ENCODE measurements at regions not wholly inside any gene's neighbourhood (a gene's known extent, or its start where the extent isn't known, plus 50 kb on each side); places are given as distances from the start of the nearest gene placed in this dataset.

- TF ChIP-seq, protein P1, sequence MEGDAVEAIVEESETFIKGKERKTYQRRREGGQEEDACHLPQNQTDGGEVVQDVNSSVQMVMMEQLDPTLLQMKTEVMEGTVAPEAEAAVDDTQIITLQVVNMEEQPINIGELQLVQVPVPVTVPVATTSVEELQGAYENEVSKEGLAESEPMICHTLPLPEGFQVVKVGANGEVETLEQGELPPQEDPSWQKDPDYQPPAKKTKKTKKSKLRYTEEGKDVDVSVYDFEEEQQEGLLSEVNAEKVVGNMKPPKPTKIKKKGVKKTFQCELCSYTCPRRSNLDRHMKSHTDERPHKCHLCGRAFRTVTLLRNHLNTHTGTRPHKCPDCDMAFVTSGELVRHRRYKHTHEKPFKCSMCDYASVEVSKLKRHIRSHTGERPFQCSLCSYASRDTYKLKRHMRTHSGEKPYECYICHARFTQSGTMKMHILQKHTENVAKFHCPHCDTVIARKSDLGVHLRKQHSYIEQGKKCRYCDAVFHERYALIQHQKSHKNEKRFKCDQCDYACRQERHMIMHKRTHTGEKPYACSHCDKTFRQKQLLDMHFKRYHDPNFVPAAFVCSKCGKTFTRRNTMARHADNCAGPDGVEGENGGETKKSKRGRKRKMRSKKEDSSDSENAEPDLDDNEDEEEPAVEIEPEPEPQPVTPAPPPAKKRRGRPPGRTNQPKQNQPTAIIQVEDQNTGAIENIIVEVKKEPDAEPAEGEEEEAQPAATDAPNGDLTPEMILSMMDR (IDR thresholded peaks at IDR 0.05 in 8 of 11, conservative IDR thresholded peaks at IDR 0.05 in 3 of 11): no peak
- no peak for TF ChIP-seq POLR2A (IDR thresholded peaks at IDR 0.05)
Observed at GRCh38 chr3:25902586-25902985, 112.7 kb downstream of the OXSM start.

All from spleen (tissue), 7 donors.